BLaER1 treated with 17β-estradiol and CSF1 and Interleukin-3, amounts not matched to agents 10 nM and 100 nM (cell line): ENCODE measurements at regions not wholly inside any gene's neighbourhood (a gene's known extent, or its start where the extent isn't known, plus 50 kb on each side); places are given as distances from the start of the nearest gene placed in this dataset.

Source experiments
- H3K27ac ChIP-seq, 11 experiments: shearing (Covaris generic); formaldehyde crosslinking; 2 replicates each; pipeline ENCODE4 v1.8.1; 2022
- H3K27me3 ChIP-seq, 11 experiments: shearing (Covaris generic); formaldehyde crosslinking; 2 replicates each; pipeline ENCODE4 v1.8.1; 2022
- H3K36me3 ChIP-seq, 11 experiments: shearing (Covaris generic); formaldehyde crosslinking; 2 replicates each; pipeline ENCODE4 v1.8.1; 2022
- H3K4me1 ChIP-seq, 10 experiments: shearing (Covaris generic); formaldehyde crosslinking; 2 replicates each; pipeline ENCODE4 v1.8.1; 2022
- H3K4me2 ChIP-seq, 11 experiments: shearing (Covaris generic); formaldehyde crosslinking; 2 replicates each; pipeline ENCODE4 v1.8.1; 2022
- H3K4me3 ChIP-seq, 10 experiments: shearing (Covaris generic); formaldehyde crosslinking; 2 replicates each; pipeline ENCODE4 v1.8.1; 2022
- H3K9ac ChIP-seq, 11 experiments: shearing (Covaris generic); formaldehyde crosslinking; 2 replicates each; pipeline ENCODE4 v1.8.1; 2022
- H3K9me3 ChIP-seq, 11 experiments: shearing (Covaris generic); formaldehyde crosslinking; replicated peaks in 1 of 11; 2 replicates each; pipeline ENCODE4 v1.8.1; 2022
- H4K20me1 ChIP-seq, 11 experiments: shearing (Covaris generic); formaldehyde crosslinking; 2 replicates each; pipeline ENCODE4 v1.8.1; 2022
- Cebpa-rat ChIP-seq, 11 experiments: shearing (Covaris generic); IDR thresholded peaks; 2 replicates each; pipeline ENCODE4 v1.8.1; 2022

- TF ChIP-seq Cebpa-rat (IDR thresholded peaks at IDR 0.05): no peak
Measured at GRCh38 chr6:138005846-138006245, 101.4 kb downstream of the PERP start.

DNA sequence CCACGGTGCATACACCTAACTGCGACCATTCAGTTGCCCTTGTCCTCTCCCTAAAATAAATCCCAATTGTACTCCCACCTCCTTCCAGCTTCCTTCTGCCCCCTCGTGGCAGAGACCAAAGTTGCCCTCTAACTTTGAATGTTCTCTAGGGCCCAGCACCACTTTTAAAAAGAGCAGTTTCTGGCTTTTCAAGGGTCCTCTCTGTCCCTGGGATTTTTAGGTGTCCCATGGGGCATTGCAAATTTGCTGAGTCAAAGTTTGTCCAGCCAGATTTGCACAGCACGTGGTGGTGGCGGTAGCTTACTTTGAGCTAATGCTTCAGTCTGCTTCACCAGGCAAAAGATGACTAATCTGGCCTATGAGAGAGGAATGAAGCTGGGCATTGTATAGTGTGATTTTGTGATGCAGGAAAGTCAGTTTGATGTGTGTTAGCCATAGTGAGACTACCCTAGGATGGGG lies 100.2 kb downstream of the PERP start:
- H3K9me3 ChIP-seq: no peaks in the 10 kb centered on the region
- H3K9ac ChIP-seq: no peak overlapping the region
- no peaks in the 10 kb centered on the region for H4K20me1 ChIP-seq
- no peak overlapping the region for H3K27ac ChIP-seq
- TF ChIP-seq Cebpa-rat (IDR thresholded peaks at IDR 0.05): no peak
- H3K4me1 ChIP-seq: no peaks in the 10 kb centered on the region
- no peak overlapping the region for H3K4me3 ChIP-seq
- no peaks in the 10 kb centered on the region for H3K36me3 ChIP-seq
- H3K4me2 ChIP-seq: no peak overlapping the region
- H3K27me3 ChIP-seq: no peaks in the 10 kb centered on the region

More at GRCh38 chr6:138005846-138006245, 101.4 kb downstream of the PERP start:
- H3K9me3 ChIP-seq: no peaks in the 10 kb centered on the region
- no peak overlapping the region for H3K9ac ChIP-seq
- no peaks in the 10 kb centered on the region for H3K4me1 ChIP-seq
- no peaks in the 10 kb centered on the region for H3K27me3 ChIP-seq
- no peaks in the 10 kb centered on the region for H3K36me3 ChIP-seq
- H3K4me3 ChIP-seq: no peak overlapping the region
- H3K27ac ChIP-seq: no peak overlapping the region
- H3K4me2 ChIP-seq: no peak overlapping the region
- H4K20me1 ChIP-seq: no peaks in the 10 kb centered on the region

GRCh38 chr6:138008791-138009190 lies 98.4 kb downstream of the PERP start:
- TF ChIP-seq Cebpa-rat (IDR thresholded peaks at IDR 0.05): no peak
- Histone ChIP-seq H3K4me2 (no peak overlapping the region), H4K20me1 (no peaks in the 10 kb centered on the region), H3K27me3 (no peaks in the 10 kb centered on the region), H3K27ac (no peak overlapping the region), H3K36me3 (no peaks in the 10 kb centered on the region), H3K9ac (no peak overlapping the region), H3K4me3 (no peak overlapping the region), H3K4me1 (no peaks in the 10 kb centered on the region), H3K9me3 (no peaks in the 10 kb centered on the region)

DNA sequence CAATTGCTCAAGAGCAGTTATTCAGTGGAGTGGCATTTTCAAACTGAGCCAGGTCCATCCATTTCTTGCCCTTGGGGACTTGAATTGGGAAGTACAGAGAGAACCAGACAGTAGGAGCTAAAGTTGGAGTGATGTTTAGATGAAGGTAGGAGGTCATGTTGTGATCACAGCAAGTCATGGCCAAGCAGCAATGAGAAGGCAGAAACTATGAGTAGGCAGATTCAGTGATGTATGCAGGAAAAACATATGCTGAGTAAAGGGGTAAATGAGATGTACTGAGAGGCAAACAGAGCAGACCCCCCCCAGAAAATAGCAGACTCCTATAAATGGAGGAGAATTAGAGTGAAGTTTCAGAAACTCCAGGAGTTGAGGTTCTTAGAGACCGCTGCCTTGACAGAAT lies 95.8 kb downstream of the PERP start:
- Histone ChIP-seq H3K9me3 (no peaks in the 10 kb centered on the region), H4K20me1 (no peaks in the 10 kb centered on the region), H3K4me3 (no peak overlapping the region), H3K9ac (no peak overlapping the region), H3K4me2 (no peak overlapping the region), H3K4me1 (no peaks in the 10 kb centered on the region), H3K36me3 (no peaks in the 10 kb centered on the region), H3K27ac (no peak overlapping the region), H3K27me3 (no peaks in the 10 kb centered on the region)
- no peak for TF ChIP-seq Cebpa-rat (IDR thresholded peaks at IDR 0.05)

DNA sequence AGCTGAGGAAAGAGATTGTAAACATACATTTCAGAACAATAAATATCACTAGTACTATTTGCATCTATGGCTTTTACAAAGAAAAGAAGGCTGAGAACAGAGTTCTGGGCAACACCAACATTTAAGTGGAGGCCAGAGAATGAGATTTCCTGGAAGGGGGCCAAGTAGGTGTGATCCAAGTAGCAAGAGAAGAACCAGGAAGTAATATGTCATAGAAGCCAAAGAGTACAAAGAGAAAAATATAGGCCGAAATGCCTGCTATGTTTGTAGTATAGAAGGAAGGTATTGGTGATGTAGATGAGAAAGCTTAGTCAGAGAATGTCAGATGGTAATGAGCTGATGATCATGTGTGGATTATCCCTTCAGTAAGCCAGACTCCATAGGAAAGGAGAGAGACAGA lies 94.5 kb downstream of the PERP start:
- Histone ChIP-seq H4K20me1 (no peaks in the 10 kb centered on the region), H3K36me3 (no peaks in the 10 kb centered on the region), H3K27me3 (no peaks in the 10 kb centered on the region), H3K4me1 (peaks cover 0 to 8% (median 0%) of the 10 kb centered on the region in 10 experiments; a peak in 8 of 20 replicates), H3K27ac (no peak overlapping the region), H3K4me3 (no peak overlapping the region), H3K4me2 (no peak overlapping the region), H3K9ac (no peak overlapping the region), H3K9me3 (no peaks in the 10 kb centered on the region)
- TF ChIP-seq Cebpa-rat (IDR thresholded peaks at IDR 0.05): no peak

- H3K36me3 ChIP-seq: no peaks in the 10 kb centered on the region
- no peak for TF ChIP-seq Cebpa-rat (IDR thresholded peaks at IDR 0.05)
- no peak overlapping the region for H3K9ac ChIP-seq
- H3K4me2 ChIP-seq: no peak overlapping the region
- peaks cover 0 to 8% (median 0%) of the 10 kb centered on the region in 10 experiments; a peak in 8 of 20 replicates for H3K4me1 ChIP-seq
- H3K27ac ChIP-seq: no peak overlapping the region
- no peaks in the 10 kb centered on the region for H4K20me1 ChIP-seq
- no peaks in the 10 kb centered on the region for H3K27me3 ChIP-seq
- H3K9me3 ChIP-seq: peaks cover 0 to under 1% (median 0%) of the 10 kb centered on the region in 11 experiments; a peak in 1 of 22 replicates
- H3K4me3 ChIP-seq: no peak overlapping the region
Measured at GRCh38 chr6:138013959-138014358, 93.3 kb downstream of the PERP start.

DNA sequence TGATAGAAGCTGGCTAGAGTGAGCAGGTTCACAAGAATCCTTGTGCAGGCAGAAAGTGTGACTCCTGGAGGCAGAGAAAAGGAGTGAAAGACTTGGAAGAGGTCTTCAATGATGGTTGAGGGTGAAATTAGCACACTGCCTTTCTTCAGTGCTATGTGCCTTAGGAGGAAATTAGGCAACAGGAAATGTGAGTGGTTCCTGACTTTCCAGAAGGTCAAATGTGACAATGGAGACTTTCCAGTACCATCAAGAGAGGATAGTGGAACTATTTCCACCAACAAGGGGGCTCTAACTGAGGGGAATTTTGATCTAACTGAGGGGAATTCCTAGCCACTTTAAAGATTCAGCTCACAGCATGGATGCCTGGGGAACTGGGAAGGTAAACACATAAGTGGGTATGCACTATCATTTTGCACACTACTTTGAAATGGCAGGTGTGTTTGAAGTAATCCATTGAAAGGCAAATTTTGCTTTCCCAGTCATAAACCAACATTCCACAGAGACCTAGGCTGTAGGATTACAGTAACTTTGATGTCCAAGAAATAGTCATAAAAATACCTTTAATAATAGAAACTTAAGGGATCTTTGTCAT lies 90.0 kb downstream of the PERP start:
- H3K9me3 ChIP-seq: peaks cover 0 to 9% (median 0%) of the 10 kb centered on the region in 11 experiments; a peak in 3 of 22 replicates
- peaks cover 0 to 8% (median 0%) of the 10 kb centered on the region in 10 experiments; a peak in 8 of 20 replicates for H3K4me1 ChIP-seq
- H3K36me3 ChIP-seq: no peaks in the 10 kb centered on the region
- TF ChIP-seq Cebpa-rat (IDR thresholded peaks at IDR 0.05): no peak
- no peaks in the 10 kb centered on the region for H3K27me3 ChIP-seq
- no peaks in the 10 kb centered on the region for H4K20me1 ChIP-seq
- no peak overlapping the region for H3K9ac ChIP-seq
- peak overlapping the region in 6 of 11 experiments; percentile 9 to 44 (median 38); a peak in 10 of 22 replicates for H3K4me2 ChIP-seq
- no peak overlapping the region for H3K4me3 ChIP-seq
- H3K27ac ChIP-seq: no peak overlapping the region

DNA sequence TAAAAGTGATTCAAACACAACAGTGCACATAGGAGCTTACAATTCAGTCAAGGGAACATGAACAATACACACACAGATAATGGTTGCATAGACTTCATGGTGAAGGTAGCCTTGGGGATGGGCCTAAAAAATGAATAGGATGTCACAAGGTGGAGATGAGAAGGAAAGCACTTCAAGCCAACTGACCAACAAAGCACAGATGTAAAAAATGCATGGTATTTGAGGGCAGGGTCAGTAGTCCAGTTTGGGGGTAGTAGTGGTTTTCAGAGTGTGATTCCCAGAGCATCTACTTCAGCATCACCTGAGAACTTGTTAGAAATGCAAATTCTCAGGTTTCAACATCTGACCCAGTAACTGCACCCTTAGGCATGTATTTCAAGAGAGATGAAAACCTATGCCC lies 88.9 kb downstream of the PERP start:
- H3K9me3 ChIP-seq: peaks cover 0 to 9% (median 0%) of the 10 kb centered on the region in 11 experiments; a peak in 3 of 22 replicates
- no peaks in the 10 kb centered on the region for H4K20me1 ChIP-seq
- H3K4me2 ChIP-seq: no peak overlapping the region
- no peak overlapping the region for H3K27ac ChIP-seq
- no peak overlapping the region for H3K4me3 ChIP-seq
- peaks cover 0 to 8% (median 0%) of the 10 kb centered on the region in 10 experiments; a peak in 8 of 20 replicates for H3K4me1 ChIP-seq
- H3K36me3 ChIP-seq: no peaks in the 10 kb centered on the region
- TF ChIP-seq Cebpa-rat (IDR thresholded peaks at IDR 0.05): no peak
- H3K27me3 ChIP-seq: no peaks in the 10 kb centered on the region
- no peak overlapping the region for H3K9ac ChIP-seq

DNA sequence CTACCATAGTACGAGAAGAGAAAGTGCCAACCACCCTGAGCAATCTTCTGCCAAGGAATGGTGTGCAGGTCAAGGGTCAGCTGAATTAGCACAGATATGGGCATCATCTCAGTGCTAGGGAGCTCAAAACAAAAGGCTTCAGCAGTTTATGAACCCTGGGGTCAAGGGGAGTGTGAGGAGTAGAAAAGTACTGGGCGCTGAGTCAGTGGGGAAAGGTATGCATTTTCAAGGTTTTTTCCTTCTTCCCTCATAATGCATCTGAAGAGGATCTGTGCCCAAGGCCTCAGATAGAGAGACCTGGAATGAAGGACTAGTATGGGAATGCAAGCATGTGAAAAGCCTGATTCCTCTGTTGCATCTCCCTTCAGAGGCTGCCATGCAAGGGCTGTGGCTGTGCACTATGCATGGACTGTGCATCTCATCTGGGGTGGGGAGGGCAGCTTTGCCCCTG lies 81.7 kb downstream of the PERP start:
- Histone ChIP-seq H3K4me2 (no peak overlapping the region), H4K20me1 (no peaks in the 10 kb centered on the region)
- no peak for TF ChIP-seq Cebpa-rat (IDR thresholded peaks at IDR 0.05)

DNA sequence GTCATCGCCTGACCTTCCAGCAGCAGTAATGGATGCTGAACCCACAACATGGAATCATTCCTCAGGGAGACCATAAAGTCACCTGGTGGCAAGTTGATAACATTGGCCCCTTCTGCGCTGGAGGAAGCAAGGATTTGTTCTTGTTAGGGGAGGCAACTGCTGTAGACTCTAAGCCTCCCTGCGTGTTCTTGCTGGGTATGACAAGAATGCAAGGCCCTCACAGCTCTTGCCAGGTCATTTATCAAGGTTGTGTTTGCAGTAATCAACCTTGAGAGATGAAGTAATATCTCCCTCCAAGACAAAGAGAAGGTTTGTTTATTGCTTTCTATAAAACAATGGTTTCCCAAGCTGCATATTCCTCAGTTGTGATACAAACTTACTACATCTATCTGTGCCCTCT lies 80.9 kb downstream of the PERP start:
- no peak for TF ChIP-seq Cebpa-rat (IDR thresholded peaks at IDR 0.05)
- H3K36me3 ChIP-seq: no peaks in the 10 kb centered on the region
- H3K4me3 ChIP-seq: no peak overlapping the region
- H3K4me2 ChIP-seq: no peak overlapping the region
- H3K9me3 ChIP-seq: 0 out of 22 replicates have a peak, but pooled peaks cover 0 to 5% (median 0%) of the 10 kb centered on the region in 11 experiments
- H3K27ac ChIP-seq: no peak overlapping the region
- no peaks in the 10 kb centered on the region for H3K27me3 ChIP-seq
- H4K20me1 ChIP-seq: no peaks in the 10 kb centered on the region
- no peak overlapping the region for H3K9ac ChIP-seq
- no peaks in the 10 kb centered on the region for H3K4me1 ChIP-seq

More for the DNA sequence above, 81.7 kb downstream of the PERP start:
- H3K27ac ChIP-seq: no peak overlapping the region
- no peaks in the 10 kb centered on the region for H3K27me3 ChIP-seq
- no peaks in the 10 kb centered on the region for H3K36me3 ChIP-seq
- peaks cover 0 to 5% (median 0%) of the 10 kb centered on the region in 11 experiments; a peak in 1 of 22 replicates for H3K9me3 ChIP-seq
- no peak overlapping the region for H3K4me3 ChIP-seq
- H3K9ac ChIP-seq: no peak overlapping the region
- no peaks in the 10 kb centered on the region for H3K4me1 ChIP-seq
